ENCODE measurements at regions not wholly inside any gene's neighbourhood (a gene's known extent, or its start where the extent isn't known, plus 50 kb on each side); places are given as distances from the start of the nearest gene placed in this dataset.

DNA sequence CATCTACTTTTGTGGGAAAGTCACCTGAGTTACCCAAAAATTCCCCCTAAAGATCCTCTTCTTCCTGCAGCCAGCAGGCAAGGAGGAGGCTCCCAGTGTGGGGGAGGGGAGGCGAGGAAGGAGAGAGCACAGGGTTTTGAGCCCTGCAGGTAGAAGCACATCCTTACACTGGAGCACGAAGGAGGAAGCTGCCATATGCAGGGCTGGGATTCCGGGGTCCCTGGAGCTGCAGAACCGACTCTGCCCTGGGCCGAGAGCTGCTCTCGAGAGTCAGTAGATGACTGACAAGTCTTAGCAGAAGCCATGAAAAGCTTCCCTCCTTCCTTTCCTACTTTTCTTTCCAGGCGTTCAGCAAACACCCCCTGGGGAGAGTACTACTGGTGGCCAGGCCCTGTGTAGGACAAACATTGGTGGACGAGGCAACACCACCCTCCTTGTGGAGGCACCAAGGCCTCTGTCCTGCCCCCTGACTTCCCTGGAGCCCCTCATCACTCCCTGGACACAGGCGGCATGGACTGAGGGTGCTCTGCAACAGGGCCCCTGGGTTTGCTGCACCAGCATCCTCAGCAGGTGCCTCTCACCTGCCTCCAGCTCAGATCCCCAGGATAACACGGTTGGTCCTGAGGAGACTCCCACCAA lies 211.7 kb upstream of the CST7 start:
- DNase-seq (ENCODE audit: low read depth) = no peak
- TF ChIP-seq CTCF (IDR thresholded peaks at IDR 0.05; ENCODE audit: insufficient read depth, low read depth, low read length, missing control alignments) = no peak
- no peak overlapping the region for H3K4me3 ChIP-seq (ENCODE audit: low read length)

- no peak for TF ChIP-seq CTCF (IDR thresholded peaks at IDR 0.05; ENCODE audit: insufficient read depth, low read depth, low read length, missing control alignments)
- H3K4me3 ChIP-seq (ENCODE audit: low read length) = no peak overlapping the region
- no peak for DNase-seq (ENCODE audit: low read depth)
Measured at GRCh38 chr20:24738058-24738775, 210.9 kb upstream of the CST7 start.

DNA sequence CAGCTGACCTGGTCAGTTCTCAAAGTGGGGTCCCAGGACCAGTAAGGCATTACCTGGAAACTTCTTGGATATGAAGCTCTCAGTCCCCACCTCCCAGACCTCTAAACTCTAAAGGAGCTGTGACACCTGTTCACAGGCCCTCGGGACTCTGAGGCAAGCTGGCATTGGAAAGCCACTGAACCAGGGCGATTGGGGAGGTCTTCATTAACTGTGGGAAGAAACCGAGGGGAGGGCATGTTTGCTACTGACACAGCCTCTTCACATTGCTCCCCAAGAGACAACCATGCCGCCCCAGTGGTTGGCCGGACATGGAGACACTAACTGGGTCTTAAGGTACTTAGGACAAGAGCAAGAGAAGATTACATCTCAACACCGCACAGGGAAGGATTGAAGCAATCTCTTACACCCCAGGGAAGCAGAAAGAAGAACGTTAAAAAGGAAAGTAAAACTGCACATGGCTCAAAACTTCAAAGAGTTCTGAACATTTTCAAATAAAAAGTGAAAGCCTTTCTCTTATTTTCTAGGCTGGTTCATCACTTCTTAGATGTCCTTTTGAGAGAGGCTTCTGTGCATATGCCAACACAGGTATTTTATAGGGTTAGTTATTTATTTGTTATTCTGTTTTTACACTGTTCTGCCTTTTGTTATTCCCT lies 210.0 kb upstream of the CST7 start:
- TF ChIP-seq CTCF (IDR thresholded peaks at IDR 0.05; ENCODE audit: insufficient read depth, low read depth, low read length, missing control alignments) = no peak
- no peak for DNase-seq (ENCODE audit: low read depth)
- H3K4me3 ChIP-seq (ENCODE audit: low read length) = no peak overlapping the region

DNA sequence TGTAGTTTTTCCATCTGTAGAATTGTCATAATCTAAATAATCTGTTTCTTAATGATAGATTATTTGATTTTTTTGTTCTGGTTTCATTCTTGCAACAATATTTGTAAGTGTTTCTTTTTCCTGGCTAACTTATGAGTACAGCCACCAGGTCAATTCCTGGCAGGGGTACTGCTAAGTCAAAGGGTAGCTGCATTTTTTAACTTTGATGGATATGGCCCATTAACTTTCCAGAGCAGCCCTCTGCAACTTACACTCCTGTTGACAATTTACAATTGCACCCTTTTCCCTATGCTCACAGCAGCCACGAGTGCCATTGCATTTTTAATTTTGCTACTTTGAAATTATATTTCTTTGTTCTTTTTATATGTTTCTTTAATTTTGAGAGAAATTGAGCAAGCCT lies 209.3 kb upstream of the CST7 start:
- DNase-seq (ENCODE audit: low read depth) = no peak
- TF ChIP-seq CTCF (IDR thresholded peaks at IDR 0.05; ENCODE audit: insufficient read depth, low read depth, low read length, missing control alignments) = no peak
- H3K4me3 ChIP-seq (ENCODE audit: low read length) = no peak overlapping the region

DNA sequence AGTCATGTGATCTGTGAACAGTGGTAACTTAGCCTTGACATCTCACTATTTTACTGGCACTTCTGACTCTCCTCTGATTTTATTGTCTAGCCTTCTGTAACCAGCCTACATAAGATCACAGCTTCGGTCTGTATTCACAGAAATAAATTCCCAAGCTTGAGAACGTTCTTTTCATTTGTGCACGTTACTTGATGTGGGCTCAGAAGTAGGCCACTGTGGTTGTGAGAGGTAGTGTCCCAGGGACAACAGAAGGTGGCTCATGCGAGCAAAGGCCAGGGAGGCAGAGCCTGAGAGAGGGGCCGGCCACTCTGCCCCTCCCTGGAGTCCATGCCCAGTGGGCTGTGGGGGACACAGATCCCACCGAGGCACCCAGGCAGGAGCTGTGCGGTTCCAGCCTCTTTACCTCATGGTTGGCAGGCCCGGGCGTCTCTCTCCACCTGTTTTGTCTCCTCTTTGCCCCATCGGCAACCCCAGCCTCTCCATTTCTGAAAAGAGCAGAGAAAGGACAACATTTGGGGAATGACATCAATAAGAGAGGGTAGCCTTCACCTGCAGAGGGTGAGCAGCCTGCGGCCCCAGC lies 207.5 kb upstream of the CST7 start:
- no peak overlapping the region for H3K4me3 ChIP-seq (ENCODE audit: low read length)
- no peak for DNase-seq (ENCODE audit: low read depth)

GRCh38 chr20:24742436-24742835 lies 206.6 kb upstream of the CST7 start:
- no peak overlapping the region for H3K4me3 ChIP-seq (ENCODE audit: low read length)
- TF ChIP-seq CTCF (IDR thresholded peaks at IDR 0.05; ENCODE audit: insufficient read depth, low read depth, low read length, missing control alignments) = no peak
- no peak for DNase-seq (ENCODE audit: low read depth)

More for the DNA sequence above, 207.5 kb upstream of the CST7 start:
- no peak for TF ChIP-seq CTCF (IDR thresholded peaks at IDR 0.05; ENCODE audit: insufficient read depth, low read depth, low read length, missing control alignments)

All from epithelial cell of esophagus (primary cell).